ENCODE measurements at regions not wholly inside any gene's neighbourhood (a gene's known extent, or its start where the extent isn't known, plus 50 kb on each side); places are given as distances from the start of the nearest gene placed in this dataset.

DNA sequence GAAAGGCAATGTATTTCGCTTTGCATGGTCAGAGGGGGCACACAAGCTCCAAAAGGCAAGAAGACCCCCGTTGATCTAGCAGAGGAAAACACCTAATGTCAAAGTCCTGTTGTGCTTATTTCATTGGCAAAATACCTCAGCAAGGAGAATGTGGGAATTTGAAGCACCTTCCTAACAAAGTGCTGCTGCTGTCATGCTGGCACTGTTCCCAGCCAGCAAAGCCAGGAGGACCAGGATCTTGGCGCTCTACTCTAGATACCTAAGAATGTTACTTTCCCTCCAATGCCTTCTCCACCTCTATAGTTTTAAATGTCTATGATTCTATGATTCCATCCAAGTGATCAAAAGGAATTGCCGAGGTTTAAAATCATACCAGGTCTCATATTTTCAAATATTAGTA is 867.9 kb upstream of the POU3F3 start:
- TF ChIP-seq, protein P1, sequence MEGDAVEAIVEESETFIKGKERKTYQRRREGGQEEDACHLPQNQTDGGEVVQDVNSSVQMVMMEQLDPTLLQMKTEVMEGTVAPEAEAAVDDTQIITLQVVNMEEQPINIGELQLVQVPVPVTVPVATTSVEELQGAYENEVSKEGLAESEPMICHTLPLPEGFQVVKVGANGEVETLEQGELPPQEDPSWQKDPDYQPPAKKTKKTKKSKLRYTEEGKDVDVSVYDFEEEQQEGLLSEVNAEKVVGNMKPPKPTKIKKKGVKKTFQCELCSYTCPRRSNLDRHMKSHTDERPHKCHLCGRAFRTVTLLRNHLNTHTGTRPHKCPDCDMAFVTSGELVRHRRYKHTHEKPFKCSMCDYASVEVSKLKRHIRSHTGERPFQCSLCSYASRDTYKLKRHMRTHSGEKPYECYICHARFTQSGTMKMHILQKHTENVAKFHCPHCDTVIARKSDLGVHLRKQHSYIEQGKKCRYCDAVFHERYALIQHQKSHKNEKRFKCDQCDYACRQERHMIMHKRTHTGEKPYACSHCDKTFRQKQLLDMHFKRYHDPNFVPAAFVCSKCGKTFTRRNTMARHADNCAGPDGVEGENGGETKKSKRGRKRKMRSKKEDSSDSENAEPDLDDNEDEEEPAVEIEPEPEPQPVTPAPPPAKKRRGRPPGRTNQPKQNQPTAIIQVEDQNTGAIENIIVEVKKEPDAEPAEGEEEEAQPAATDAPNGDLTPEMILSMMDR (IDR thresholded peaks at IDR 0.05), result no peak
- TF ChIP-seq POLR2A (IDR thresholded peaks at IDR 0.05), result no peak
